ENCODE measurements at regions not wholly inside any gene's neighbourhood (a gene's known extent, or its start where the extent isn't known, plus 50 kb on each side); places are given as distances from the start of the nearest gene placed in this dataset.
"Not testable (repeated sequence)": the region's sequence is repeated elsewhere in the genome, so short reads cannot be mapped to it uniquely, and the experiment has no call there.

DNA sequence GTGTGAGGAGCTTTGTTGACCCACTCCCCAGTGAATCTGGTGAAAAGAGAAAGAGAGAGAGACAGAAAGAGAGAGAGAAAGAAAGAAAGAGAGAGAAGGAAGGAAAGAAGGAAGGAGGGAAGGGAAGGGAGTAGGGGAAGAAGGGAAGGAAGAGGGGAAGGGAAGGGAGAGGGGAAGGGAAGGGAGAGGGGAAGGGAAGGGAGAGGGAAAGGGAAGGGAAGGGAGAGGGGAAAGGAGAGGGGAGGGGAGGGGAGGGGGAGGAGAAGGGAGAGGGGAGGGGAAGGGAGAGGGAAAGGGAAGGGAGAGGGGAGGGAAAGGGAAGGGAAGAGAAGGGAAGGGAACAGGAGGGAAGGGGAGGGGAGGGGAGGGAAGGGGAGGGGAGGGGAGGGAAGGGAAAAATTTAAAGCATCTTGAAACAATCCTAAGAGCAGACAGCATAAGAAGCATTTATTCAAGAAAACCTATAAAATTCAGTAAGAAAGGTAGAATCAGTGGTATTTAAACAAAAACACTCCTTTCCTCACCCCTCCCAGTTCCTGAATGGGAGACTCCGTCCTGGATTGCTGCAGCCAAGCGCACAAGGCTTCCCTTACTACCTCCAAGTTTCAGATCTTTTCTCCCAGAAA, 846.2 kb upstream of the POM121L12 start:
- Histone ChIP-seq H3K27ac (ENCODE audit: low read depth, low read length) (no peak overlapping the region), H3K27me3 (ENCODE audit: insufficient read depth, low read length) (no peaks in the 10 kb centered on the region), H3K4me3 (ENCODE audit: low read length in 2 of 2) (no peak overlapping the region), H3K4me1 (ENCODE audit: insufficient read depth, low read length) (no peaks in the 10 kb centered on the region), H3K9me3 (ENCODE audit: control insufficient read depth in 1 of 2, low read length in 2 of 2) (no peaks in the 10 kb centered on the region), H3K36me3 (ENCODE audit: insufficient read depth, low read length) (no peaks in the 10 kb centered on the region)
- no peaks in the 10 kb centered on the region for H3K27me3 Mint-ChIP-seq
- CTCF ChIA-PET (ENCODE audit: partially characterized antibody): no interaction called here
- H3K4me1 Mint-ChIP-seq: no peaks in the 10 kb centered on the region
- intact Hi-C loops (cut with micrococcal nuclease): no loop called here
- H3K27ac Mint-ChIP-seq: no peak overlapping the region
- H3K36me3 Mint-ChIP-seq: no peaks in the 10 kb centered on the region
- H3K4me3 Mint-ChIP-seq: no peak overlapping the region
- POLR2A ChIA-PET (ENCODE audit: partially characterized antibody): no interaction called here
- DNase-seq: no peak
- peaks cover 3 to 20% (median 11%) of the 10 kb centered on the region in 8 donors for H3K9me3 Mint-ChIP-seq

DNA sequence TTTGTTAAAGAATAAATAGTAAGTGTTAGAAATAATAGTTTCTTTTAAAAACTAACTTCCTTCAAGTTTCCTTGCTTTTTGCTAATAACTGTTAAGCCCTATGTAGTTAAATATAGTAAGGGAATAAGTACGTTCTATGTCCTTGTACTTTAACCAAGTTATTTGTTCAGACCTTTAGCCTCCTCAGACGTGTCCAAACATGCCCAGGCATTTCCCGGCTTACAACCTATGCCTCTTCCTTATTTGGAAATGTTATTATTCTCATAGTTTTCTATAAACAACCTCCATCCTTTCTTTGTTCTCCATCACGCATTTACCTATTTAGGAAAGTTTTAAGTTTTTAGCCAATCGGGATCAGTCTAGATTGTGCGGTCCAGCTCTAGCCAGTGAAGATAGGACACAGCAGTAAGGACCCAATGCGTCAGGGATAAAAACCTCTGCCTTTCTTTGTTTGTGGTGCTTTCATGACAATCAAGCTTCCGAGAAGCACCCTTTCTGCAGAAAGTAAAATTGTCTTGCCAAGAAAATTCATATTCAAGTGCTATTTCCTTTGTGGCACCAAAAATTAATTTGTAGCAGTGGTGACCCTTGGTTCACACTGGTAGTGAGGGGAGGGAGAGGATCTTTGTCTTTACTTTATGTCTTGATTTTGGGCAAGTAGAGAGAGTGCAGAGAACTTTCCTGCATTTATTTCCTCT, 851.3 kb upstream of the POM121L12 start:
- H3K27ac ChIP-seq (ENCODE audit: low read depth, low read length): no peak overlapping the region
- Mint-ChIP-seq H3K27me3 (no peaks in the 10 kb centered on the region), H3K4me3 (no peak overlapping the region), H3K9me3 (peaks cover 3 to 20% (median 12%) of the 10 kb centered on the region in 8 donors), H3K27ac (no peak overlapping the region), H3K4me1 (no peaks in the 10 kb centered on the region), H3K36me3 (no peaks in the 10 kb centered on the region)
- ChIA-PET CTCF (ENCODE audit: partially characterized antibody) (no interaction called here), POLR2A (ENCODE audit: partially characterized antibody) (no interaction called here)
- H3K27me3 ChIP-seq (ENCODE audit: insufficient read depth, low read length): no peaks in the 10 kb centered on the region
- H3K4me1 ChIP-seq (ENCODE audit: insufficient read depth, low read length): no peaks in the 10 kb centered on the region
- intact Hi-C loops (cut with micrococcal nuclease): no loop called here
- no peaks in the 10 kb centered on the region for H3K36me3 ChIP-seq (ENCODE audit: insufficient read depth, low read length)
- no peak overlapping the region for H3K4me3 ChIP-seq (ENCODE audit: low read length in 2 of 2)
- DNase-seq: no peak
- no peaks in the 10 kb centered on the region for H3K9me3 ChIP-seq (ENCODE audit: control insufficient read depth in 1 of 2, low read length in 2 of 2)

- H3K27ac Mint-ChIP-seq: peak overlapping the region in 1 of 7 donors; percentile 48
- intact Hi-C loops (cut with micrococcal nuclease): no loop called here
- ChIA-PET POLR2A (ENCODE audit: partially characterized antibody) (no interaction called here), CTCF (ENCODE audit: partially characterized antibody) (no interaction called here)
- Histone ChIP-seq H3K9me3 (ENCODE audit: control insufficient read depth in 1 of 2, low read length in 2 of 2) (no peaks in the 10 kb centered on the region), H3K27me3 (ENCODE audit: insufficient read depth, low read length) (no peaks in the 10 kb centered on the region), H3K4me1 (ENCODE audit: insufficient read depth, low read length) (no peaks in the 10 kb centered on the region), H3K36me3 (ENCODE audit: insufficient read depth, low read length) (no peaks in the 10 kb centered on the region), H3K4me3 (ENCODE audit: low read length in 2 of 2) (no peak overlapping the region), H3K27ac (ENCODE audit: low read depth, low read length) (no peak overlapping the region)
- no peaks in the 10 kb centered on the region for H3K4me1 Mint-ChIP-seq
- no peaks in the 10 kb centered on the region for H3K27me3 Mint-ChIP-seq
- peaks cover 2 to 24% (median 14%) of the 10 kb centered on the region in 8 donors for H3K9me3 Mint-ChIP-seq
- no peak for DNase-seq
- H3K36me3 Mint-ChIP-seq: no peaks in the 10 kb centered on the region
- no peak overlapping the region for H3K4me3 Mint-ChIP-seq
Measured at GRCh38 chr7:52179934-52180333, 855.5 kb upstream of the POM121L12 start.

DNA sequence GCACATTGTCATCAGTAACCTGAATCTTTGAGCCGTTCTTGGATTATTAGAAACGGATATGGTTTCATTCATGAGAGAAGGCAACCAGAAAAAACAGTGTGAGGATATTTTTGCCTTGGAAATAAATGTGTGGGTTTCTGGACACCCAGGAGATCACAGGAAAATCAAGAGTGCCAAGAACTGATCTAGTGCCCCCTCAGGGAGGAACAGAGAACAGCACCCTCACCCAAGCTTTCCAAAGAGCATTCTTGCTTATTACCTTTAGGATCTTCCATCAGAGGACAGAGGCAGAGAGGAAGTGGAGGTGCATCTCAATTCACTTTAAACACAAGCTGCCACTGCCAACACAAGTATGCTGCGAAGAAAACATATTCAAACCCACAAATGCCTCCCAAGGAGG, 851.5 kb upstream of the COBL start:
- Mint-ChIP-seq H3K27ac (no peak overlapping the region), H3K9me3 (peaks cover 4 to 21% (median 11%) of the 10 kb centered on the region in 8 donors), H3K27me3 (no peaks in the 10 kb centered on the region), H3K36me3 (no peaks in the 10 kb centered on the region), H3K4me1 (no peaks in the 10 kb centered on the region), H3K4me3 (no peak overlapping the region)
- no peak overlapping the region for H3K4me3 ChIP-seq (ENCODE audit: low read length in 2 of 2)
- no peak for DNase-seq
- H3K4me1 ChIP-seq (ENCODE audit: insufficient read depth, low read length): no peaks in the 10 kb centered on the region
- no peak overlapping the region for H3K27ac ChIP-seq (ENCODE audit: low read depth, low read length)
- ChIA-PET POLR2A (ENCODE audit: partially characterized antibody) (no interaction called here), CTCF (ENCODE audit: partially characterized antibody) (no interaction called here)
- H3K36me3 ChIP-seq (ENCODE audit: insufficient read depth, low read length): no peaks in the 10 kb centered on the region
- intact Hi-C loops (cut with micrococcal nuclease): no loop called here
- H3K9me3 ChIP-seq (ENCODE audit: control insufficient read depth in 1 of 2, low read length in 2 of 2): no peaks in the 10 kb centered on the region
- no peaks in the 10 kb centered on the region for H3K27me3 ChIP-seq (ENCODE audit: insufficient read depth, low read length)

- Mint-ChIP-seq H3K4me1 (no peaks in the 10 kb centered on the region), H3K9me3 (peaks cover 2 to 18% (median 5%) of the 10 kb centered on the region in 8 donors), H3K4me3 (no peak overlapping the region), H3K36me3 (no peaks in the 10 kb centered on the region), H3K27me3 (no peaks in the 10 kb centered on the region), H3K27ac (no peak overlapping the region)
- no peaks in the 10 kb centered on the region for H3K36me3 ChIP-seq (ENCODE audit: insufficient read depth, low read length)
- no peak overlapping the region for H3K27ac ChIP-seq (ENCODE audit: low read depth, low read length)
- H3K9me3 ChIP-seq (ENCODE audit: control insufficient read depth in 1 of 2, low read length in 2 of 2): no peaks in the 10 kb centered on the region
- intact Hi-C loops (cut with micrococcal nuclease): no loop called here
- no peaks in the 10 kb centered on the region for H3K4me1 ChIP-seq (ENCODE audit: insufficient read depth, low read length)
- ChIA-PET POLR2A (ENCODE audit: partially characterized antibody) (no interaction called here), CTCF (ENCODE audit: partially characterized antibody) (no interaction called here)
- no peak for DNase-seq
- H3K4me3 ChIP-seq (ENCODE audit: low read length in 2 of 2): no peak overlapping the region
- H3K27me3 ChIP-seq (ENCODE audit: insufficient read depth, low read length): no peaks in the 10 kb centered on the region
Measured at GRCh38 chr7:52163311-52163710, 846.7 kb upstream of the COBL start.

DNA sequence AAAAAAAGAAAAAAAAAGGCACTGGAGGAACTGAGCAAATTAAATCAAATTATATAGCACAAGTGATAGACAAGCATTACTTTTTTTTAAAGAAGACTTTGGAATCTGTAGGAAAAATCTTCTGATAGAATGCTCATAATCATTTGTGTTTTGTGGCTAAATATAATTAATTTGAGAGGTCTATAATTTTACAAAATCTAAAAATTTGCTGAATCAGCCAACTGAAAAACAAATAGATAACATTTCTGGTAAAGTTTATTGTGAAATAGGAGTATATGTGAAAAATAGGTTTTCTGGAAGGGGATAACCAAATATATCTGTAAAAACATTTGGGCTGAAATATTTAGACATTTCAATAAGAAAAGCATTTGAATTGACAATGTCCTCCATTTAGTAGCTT, 844.9 kb upstream of the COBL start:
- H3K27me3 Mint-ChIP-seq: no peaks in the 10 kb centered on the region
- peaks cover 0 to 18% (median 5%) of the 10 kb centered on the region in 8 donors for H3K9me3 Mint-ChIP-seq
- H3K4me1 Mint-ChIP-seq: no peaks in the 10 kb centered on the region
- H3K36me3 ChIP-seq (ENCODE audit: insufficient read depth, low read length): no peaks in the 10 kb centered on the region
- no peak for DNase-seq
- H3K4me3 ChIP-seq (ENCODE audit: low read length in 2 of 2): no peak overlapping the region
- no peaks in the 10 kb centered on the region for H3K36me3 Mint-ChIP-seq
- intact Hi-C loops (cut with micrococcal nuclease): no loop called here
- H3K27ac Mint-ChIP-seq: no peak overlapping the region
- H3K27ac ChIP-seq (ENCODE audit: low read depth, low read length): no peak overlapping the region
- H3K4me3 Mint-ChIP-seq: no peak overlapping the region
- H3K4me1 ChIP-seq (ENCODE audit: insufficient read depth, low read length): no peaks in the 10 kb centered on the region
- ChIA-PET POLR2A (ENCODE audit: partially characterized antibody) (no interaction called here), CTCF (ENCODE audit: partially characterized antibody) (no interaction called here)
- H3K27me3 ChIP-seq (ENCODE audit: insufficient read depth, low read length): no peaks in the 10 kb centered on the region
- H3K9me3 ChIP-seq (ENCODE audit: control insufficient read depth in 1 of 2, low read length in 2 of 2): no peaks in the 10 kb centered on the region

- H3K36me3 Mint-ChIP-seq; intact Hi-C loops (cut with micrococcal nuclease); H3K4me1 ChIP-seq (ENCODE audit: insufficient read depth, low read length); H3K4me1 Mint-ChIP-seq; H3K27me3 ChIP-seq (ENCODE audit: insufficient read depth, low read length); H3K4me3 ChIP-seq (ENCODE audit: low read length in 2 of 2); H3K36me3 ChIP-seq (ENCODE audit: insufficient read depth, low read length); H3K27me3 Mint-ChIP-seq; H3K27ac ChIP-seq (ENCODE audit: low read depth, low read length); CTCF ChIA-PET (ENCODE audit: partially characterized antibody); DNase-seq; H3K4me3 Mint-ChIP-seq; POLR2A ChIA-PET (ENCODE audit: partially characterized antibody); H3K27ac Mint-ChIP-seq; H3K9me3 ChIP-seq (ENCODE audit: control insufficient read depth in 1 of 2, low read length in 2 of 2): not testable (repeated sequence)
- peaks cover 0 to 18% (median 5%) of the 10 kb centered on the region in 8 donors for H3K9me3 Mint-ChIP-seq
Measured at GRCh38 chr7:52159421-52159820, 842.8 kb upstream of the COBL start.

Measured in CD4-positive, alpha-beta memory T cell (primary cell).